Mucosa of descending colon (tissue), 3 donors: ENCODE measurements at regions not wholly inside any gene's neighbourhood (a gene's known extent, or its start where the extent isn't known, plus 50 kb on each side); places are given as distances from the start of the nearest gene placed in this dataset.

Source experiments
- ATAC-seq: fragments of 200-7000 bp; cut with Tn5 transposase; one replicate; pipeline ENCODE4 v1.9.1; 2020; ENCODE audit warnings: mild to moderate bottlenecking, moderate library complexity
- DNase-seq, 3 donors: peaks; one replicate each; pipeline ENCODE4 v3.0.0-alpha.2; 2020
- H3K36me3 ChIP-seq: fragments of 200-600 bp; one replicate; pipeline ENCODE4 v1.8.0; 2021; ENCODE audit warnings: low read depth, mild to moderate bottlenecking
- H3K4me1 ChIP-seq: fragments of 200-600 bp; one replicate; pipeline ENCODE4 v1.8.0; 2021; ENCODE audit warnings: low read depth, mild to moderate bottlenecking
- H3K4me3 ChIP-seq: fragments of 200-600 bp; one replicate; pipeline ENCODE4 v1.8.0; 2021; ENCODE audit warnings: mild to moderate bottlenecking
- H3K9me3 ChIP-seq: fragments of 200-600 bp; one replicate; pipeline ENCODE4 v1.8.0; 2021; ENCODE audit warnings: mild to moderate bottlenecking
- intact Hi-C, 2 donors: fragments of 100-400 bp; cut with DNase I in 1 of 2; cut with micrococcal nuclease in 1 of 2; formaldehyde crosslinking; loops; one replicate each; pipeline versions ENCODE4 v1.11.0 to v1.11.1; 2022; cut with DNase I, micrococcal nuclease
- TF ChIP-seq, protein P1 (sequence below): fragments of 200-600 bp; IDR thresholded peaks from one replicate; pipeline ENCODE4 v1.8.0; 2022; ENCODE audit warnings: antibody characterized with exemption, mild to moderate bottlenecking
- donor health status: DM: no; HTN: no; CAD: no; lungs with moderate emphysema.
- donor health status: DM: no; HTN: no; CAD: no.
- donor health status: DM: no; HTN: yes; CAD: no.

GRCh38 chr5:56567278-56567677 lies 248.1 kb upstream of the MAP3K1 start:
- Histone ChIP-seq H3K4me1 (no peaks in the 10 kb centered on the region), H3K36me3 (no peaks in the 10 kb centered on the region), H3K4me3 (no peak overlapping the region), H3K9me3 (no peaks in the 10 kb centered on the region)
- ATAC-seq (no peak), DNase-seq (no peak)
- TF ChIP-seq, protein P1, sequence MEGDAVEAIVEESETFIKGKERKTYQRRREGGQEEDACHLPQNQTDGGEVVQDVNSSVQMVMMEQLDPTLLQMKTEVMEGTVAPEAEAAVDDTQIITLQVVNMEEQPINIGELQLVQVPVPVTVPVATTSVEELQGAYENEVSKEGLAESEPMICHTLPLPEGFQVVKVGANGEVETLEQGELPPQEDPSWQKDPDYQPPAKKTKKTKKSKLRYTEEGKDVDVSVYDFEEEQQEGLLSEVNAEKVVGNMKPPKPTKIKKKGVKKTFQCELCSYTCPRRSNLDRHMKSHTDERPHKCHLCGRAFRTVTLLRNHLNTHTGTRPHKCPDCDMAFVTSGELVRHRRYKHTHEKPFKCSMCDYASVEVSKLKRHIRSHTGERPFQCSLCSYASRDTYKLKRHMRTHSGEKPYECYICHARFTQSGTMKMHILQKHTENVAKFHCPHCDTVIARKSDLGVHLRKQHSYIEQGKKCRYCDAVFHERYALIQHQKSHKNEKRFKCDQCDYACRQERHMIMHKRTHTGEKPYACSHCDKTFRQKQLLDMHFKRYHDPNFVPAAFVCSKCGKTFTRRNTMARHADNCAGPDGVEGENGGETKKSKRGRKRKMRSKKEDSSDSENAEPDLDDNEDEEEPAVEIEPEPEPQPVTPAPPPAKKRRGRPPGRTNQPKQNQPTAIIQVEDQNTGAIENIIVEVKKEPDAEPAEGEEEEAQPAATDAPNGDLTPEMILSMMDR, result no peak
- intact Hi-C loops, result no loop called here

- H3K9me3 ChIP-seq, result no peaks in the 10 kb centered on the region
- H3K4me1 ChIP-seq, result no peaks in the 10 kb centered on the region
- DNase-seq, result no peak
- intact Hi-C loops, result no loop called here
- no peak for ATAC-seq
- TF ChIP-seq, protein P1, result no peak
- no peak overlapping the region for H3K4me3 ChIP-seq
- no peaks in the 10 kb centered on the region for H3K36me3 ChIP-seq
These were observed 248.7 kb upstream of the MAP3K1 start for GRCh38 chr5:56566374-56567249.

GRCh38 chr5:56565644-56566043 lies 249.7 kb upstream of the MAP3K1 start:
- Histone ChIP-seq H3K4me1 (no peaks in the 10 kb centered on the region), H3K9me3 (no peaks in the 10 kb centered on the region), H3K4me3 (no peak overlapping the region), H3K36me3 (no peaks in the 10 kb centered on the region)
- intact Hi-C loops, result no loop called here
- peak; percentile 51 for ATAC-seq
- DNase-seq, result no peak
- TF ChIP-seq, protein P1, result no peak

DNA sequence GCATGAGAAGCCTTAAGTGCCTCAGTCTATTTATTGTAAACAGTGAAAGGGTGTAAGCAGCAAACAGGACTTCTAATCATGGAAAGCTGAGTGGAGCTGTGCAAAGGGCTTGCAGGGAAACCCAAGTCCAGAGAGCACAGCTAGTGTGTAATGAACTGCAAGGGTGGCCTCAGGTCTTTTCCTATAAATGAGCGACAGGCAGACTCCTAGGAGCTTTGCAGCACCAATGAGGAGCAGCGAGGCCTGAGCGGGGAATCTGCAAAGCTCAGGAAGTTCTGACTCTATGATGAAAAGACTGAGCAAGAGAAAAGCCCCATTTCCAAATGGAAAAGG lies 250.1 kb upstream of the MAP3K1 start:
- H3K4me3 ChIP-seq, result no peak overlapping the region
- H3K36me3 ChIP-seq, result no peaks in the 10 kb centered on the region
- no peak for DNase-seq
- intact Hi-C loops, result no loop called here
- H3K4me1 ChIP-seq, result no peaks in the 10 kb centered on the region
- ATAC-seq, result no peak
- H3K9me3 ChIP-seq, result no peaks in the 10 kb centered on the region
- TF ChIP-seq, protein P1, result no peak

- H3K4me3 ChIP-seq, result no peak overlapping the region
- no peaks in the 10 kb centered on the region for H3K9me3 ChIP-seq
- H3K36me3 ChIP-seq, result no peaks in the 10 kb centered on the region
- intact Hi-C loops, result no loop called here
- no peak for DNase-seq
- ATAC-seq, result no peak
- no peaks in the 10 kb centered on the region for H3K4me1 ChIP-seq
- TF ChIP-seq, protein P1, result no peak
These were observed 250.6 kb upstream of the MAP3K1 start for GRCh38 chr5:56564541-56565282.
